ENCODE measurements at regions not wholly inside any gene's neighbourhood (a gene's known extent, or its start where the extent isn't known, plus 50 kb on each side); places are given as distances from the start of the nearest gene placed in this dataset.
A peak's percentile ranks its signal among the peaks of the same experiment; 100 is the strongest.

DNA sequence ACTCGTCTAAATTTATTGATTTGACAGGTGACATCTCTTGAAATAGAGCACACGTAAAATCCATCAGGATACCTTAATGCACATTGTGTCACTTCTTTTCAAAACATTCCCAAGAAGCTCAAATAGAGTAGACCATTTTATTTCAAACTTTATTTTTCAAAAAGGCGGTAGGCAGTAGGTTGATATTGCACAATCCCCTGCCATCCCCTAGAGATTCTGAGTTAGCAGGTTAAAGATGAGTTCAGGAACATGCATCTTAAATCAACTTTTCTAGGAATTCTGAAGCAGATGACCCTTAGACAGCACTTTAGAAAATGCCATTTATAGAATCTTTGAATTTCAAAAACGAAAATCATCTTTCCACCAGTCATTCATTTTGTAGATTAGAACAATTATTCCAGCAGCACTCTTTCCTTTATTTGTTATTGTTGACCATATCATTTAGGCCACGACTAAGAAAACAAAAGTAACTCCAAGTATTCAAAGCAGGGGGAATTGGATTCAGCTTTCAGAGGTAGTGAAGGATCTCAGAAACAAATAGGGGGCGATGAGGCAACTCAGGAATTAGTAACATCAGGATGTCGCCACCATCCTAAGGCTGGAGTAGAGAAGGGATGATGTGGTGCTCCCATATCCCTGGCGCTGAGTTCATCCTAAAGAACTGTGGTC is 198.2 kb upstream of the MCTP2 start:
- intact Hi-C loops (cut with micrococcal nuclease) = no loop called here
- in situ Hi-C loops (cut with MboI) = no loop called here
- H3K4me2 ChIP-seq (ENCODE audit: insufficient read depth, low read length) = no peak overlapping the region
- CTCF ChIA-PET (ENCODE audit: low intra/inter-chr PET ratio) = no interaction called here
- H2AFZ ChIP-seq (ENCODE audit: low read depth, low read length) = no peak overlapping the region
- no peaks in the 10 kb centered on the region for H3K36me3 ChIP-seq (ENCODE audit: control insufficient read depth, insufficient read depth, low read length)
- ATAC-seq (no peak), FAIRE-seq (no peak), DNase-seq (ENCODE audit: extremely low read depth in 1 of 4, low spot score in 3 of 4) (no peak)
- no peak overlapping the region for H3K9ac ChIP-seq (ENCODE audit: insufficient read depth in 1 of 2, low read depth in 2 of 2, low read length in 2 of 2)
- H3K9me3 ChIP-seq (replicated peaks; ENCODE audit: control insufficient read depth, insufficient read depth, low read depth, low read length) = no peaks in the 10 kb centered on the region
- no peaks in the 10 kb centered on the region for H3K9me1 ChIP-seq (ENCODE audit: control insufficient read depth, insufficient read depth, low read length)
- TF ChIP-seq CEBPG (CRISPR knock-in tag; IDR thresholded peaks at IDR 0.05) (no peak), CEBPG (tag; conservative IDR thresholded peaks at IDR 0.05 in 1 of 2, IDR thresholded peaks at IDR 0.05 in 1 of 2) (peak in 1 of 2 experiments; percentile 18; a peak in 1 of 4 replicates), TRIM28 (IDR thresholded peaks at IDR 0.05) (no peak)
- 0% methylated on average over 8 of the region's 8 CpGs for WGBS (ENCODE audit: insufficient coverage, low coverage, missing lambda C conversion rate)
- POLR2A ChIA-PET = no interaction called here
- no TSS peak for BruUV-seq (replicated peaks)
- H4K20me1 ChIP-seq (replicated peaks; ENCODE audit: control insufficient read depth, insufficient read depth, low read length) = no peaks in the 10 kb centered on the region
- no peak overlapping the region for H3K4me3 ChIP-seq
- H3K27me3 ChIP-seq (ENCODE audit: control insufficient read depth in 2 of 2, insufficient read depth in 2 of 2, low read length in 2 of 2) = no peaks in the 10 kb centered on the region
- no peaks in the 10 kb centered on the region for H3K79me2 ChIP-seq (ENCODE audit: control insufficient read depth, insufficient read depth, low read length)
- H3K4me1 ChIP-seq (replicated peaks in 1 of 2; ENCODE audit: control insufficient read depth in 2 of 2, insufficient read depth in 2 of 2, low read length in 2 of 2) = no peaks in the 10 kb centered on the region
- H3K27ac ChIP-seq (ENCODE audit: extremely low read depth, low read depth, low read length) = no peak overlapping the region

DNA sequence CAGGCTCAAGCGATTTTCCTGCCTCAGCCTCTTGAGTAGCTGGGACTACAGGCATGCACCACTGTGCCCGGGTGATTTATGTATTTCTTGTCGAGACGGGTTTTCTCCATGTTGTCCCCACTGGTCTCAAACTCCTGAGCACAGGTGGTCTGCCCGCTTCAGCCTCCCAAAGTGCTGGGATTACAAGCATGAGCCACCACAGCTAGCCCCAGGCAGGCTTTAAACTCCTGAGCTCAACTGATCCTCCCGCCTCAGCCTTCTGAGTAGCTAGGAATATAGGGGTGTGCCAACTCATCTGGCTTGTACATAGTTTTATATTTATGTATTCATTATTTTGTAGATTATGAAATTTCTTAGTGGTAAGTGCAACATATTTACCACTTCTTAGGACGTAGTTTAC is 198.8 kb upstream of the MCTP2 start:
- BruUV-seq (replicated peaks) = no TSS peak
- Histone ChIP-seq H3K27ac (ENCODE audit: extremely low read depth, low read depth, low read length) (no peak overlapping the region), H3K4me3 (no peak overlapping the region), H3K9ac (ENCODE audit: insufficient read depth in 1 of 2, low read depth in 2 of 2, low read length in 2 of 2) (no peak overlapping the region), H3K27me3 (ENCODE audit: control insufficient read depth in 2 of 2, insufficient read depth in 2 of 2, low read length in 2 of 2) (no peaks in the 10 kb centered on the region), H2AFZ (ENCODE audit: low read depth, low read length) (no peak overlapping the region), H3K36me3 (ENCODE audit: control insufficient read depth, insufficient read depth, low read length) (no peaks in the 10 kb centered on the region), H3K9me3 (replicated peaks; ENCODE audit: control insufficient read depth, insufficient read depth, low read depth, low read length) (no peaks in the 10 kb centered on the region), H3K4me2 (ENCODE audit: insufficient read depth, low read length) (no peak overlapping the region), H3K79me2 (ENCODE audit: control insufficient read depth, insufficient read depth, low read length) (no peaks in the 10 kb centered on the region), H3K4me1 (replicated peaks in 1 of 2; ENCODE audit: control insufficient read depth in 2 of 2, insufficient read depth in 2 of 2, low read length in 2 of 2) (no peaks in the 10 kb centered on the region), H3K9me1 (ENCODE audit: control insufficient read depth, insufficient read depth, low read length) (no peaks in the 10 kb centered on the region), H4K20me1 (replicated peaks; ENCODE audit: control insufficient read depth, insufficient read depth, low read length) (no peaks in the 10 kb centered on the region)
- FAIRE-seq (no peak), ATAC-seq (no peak), DNase-seq (ENCODE audit: extremely low read depth in 1 of 4, low spot score in 3 of 4) (no peak)
- intact Hi-C loops (cut with micrococcal nuclease) = no loop called here
- ChIA-PET CTCF (ENCODE audit: low intra/inter-chr PET ratio) (no interaction called here), POLR2A (no interaction called here)
- in situ Hi-C loops (cut with MboI) = no loop called here
- WGBS (ENCODE audit: insufficient coverage, low coverage, missing lambda C conversion rate) = 0% methylated on average over 7 of the region's 7 CpGs
- TF ChIP-seq TCF3 (CRISPR knock-in tag; IDR thresholded peaks at IDR 0.05) (no peak), BDP1 (IDR thresholded peaks at IDR 0.05; ENCODE audit: insufficient read depth, insufficient read length) (no peak), ATF1 (CRISPR knock-in tag; IDR thresholded peaks at IDR 0.05) (no peak), ATF1 (tag; IDR thresholded peaks at IDR 0.05) (no peak), NCOA1 (IDR thresholded peaks at IDR 0.05; ENCODE audit: low read depth) (no peak), KHSRP (IDR thresholded peaks at IDR 0.05) (no peak)
- TF ChIP-seq, protein P1, sequence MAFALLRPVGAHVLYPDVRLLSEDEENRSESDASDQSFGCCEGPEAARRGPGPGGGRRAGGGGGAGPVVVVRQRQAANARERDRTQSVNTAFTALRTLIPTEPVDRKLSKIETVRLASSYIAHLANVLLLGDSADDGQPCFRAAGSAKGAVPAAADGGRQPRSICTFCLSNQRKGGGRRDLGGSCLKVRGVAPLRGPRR (CRISPR knock-in tag; IDR thresholded peaks at IDR 0.05) = no peak
- TF ChIP-seq, protein P2, sequence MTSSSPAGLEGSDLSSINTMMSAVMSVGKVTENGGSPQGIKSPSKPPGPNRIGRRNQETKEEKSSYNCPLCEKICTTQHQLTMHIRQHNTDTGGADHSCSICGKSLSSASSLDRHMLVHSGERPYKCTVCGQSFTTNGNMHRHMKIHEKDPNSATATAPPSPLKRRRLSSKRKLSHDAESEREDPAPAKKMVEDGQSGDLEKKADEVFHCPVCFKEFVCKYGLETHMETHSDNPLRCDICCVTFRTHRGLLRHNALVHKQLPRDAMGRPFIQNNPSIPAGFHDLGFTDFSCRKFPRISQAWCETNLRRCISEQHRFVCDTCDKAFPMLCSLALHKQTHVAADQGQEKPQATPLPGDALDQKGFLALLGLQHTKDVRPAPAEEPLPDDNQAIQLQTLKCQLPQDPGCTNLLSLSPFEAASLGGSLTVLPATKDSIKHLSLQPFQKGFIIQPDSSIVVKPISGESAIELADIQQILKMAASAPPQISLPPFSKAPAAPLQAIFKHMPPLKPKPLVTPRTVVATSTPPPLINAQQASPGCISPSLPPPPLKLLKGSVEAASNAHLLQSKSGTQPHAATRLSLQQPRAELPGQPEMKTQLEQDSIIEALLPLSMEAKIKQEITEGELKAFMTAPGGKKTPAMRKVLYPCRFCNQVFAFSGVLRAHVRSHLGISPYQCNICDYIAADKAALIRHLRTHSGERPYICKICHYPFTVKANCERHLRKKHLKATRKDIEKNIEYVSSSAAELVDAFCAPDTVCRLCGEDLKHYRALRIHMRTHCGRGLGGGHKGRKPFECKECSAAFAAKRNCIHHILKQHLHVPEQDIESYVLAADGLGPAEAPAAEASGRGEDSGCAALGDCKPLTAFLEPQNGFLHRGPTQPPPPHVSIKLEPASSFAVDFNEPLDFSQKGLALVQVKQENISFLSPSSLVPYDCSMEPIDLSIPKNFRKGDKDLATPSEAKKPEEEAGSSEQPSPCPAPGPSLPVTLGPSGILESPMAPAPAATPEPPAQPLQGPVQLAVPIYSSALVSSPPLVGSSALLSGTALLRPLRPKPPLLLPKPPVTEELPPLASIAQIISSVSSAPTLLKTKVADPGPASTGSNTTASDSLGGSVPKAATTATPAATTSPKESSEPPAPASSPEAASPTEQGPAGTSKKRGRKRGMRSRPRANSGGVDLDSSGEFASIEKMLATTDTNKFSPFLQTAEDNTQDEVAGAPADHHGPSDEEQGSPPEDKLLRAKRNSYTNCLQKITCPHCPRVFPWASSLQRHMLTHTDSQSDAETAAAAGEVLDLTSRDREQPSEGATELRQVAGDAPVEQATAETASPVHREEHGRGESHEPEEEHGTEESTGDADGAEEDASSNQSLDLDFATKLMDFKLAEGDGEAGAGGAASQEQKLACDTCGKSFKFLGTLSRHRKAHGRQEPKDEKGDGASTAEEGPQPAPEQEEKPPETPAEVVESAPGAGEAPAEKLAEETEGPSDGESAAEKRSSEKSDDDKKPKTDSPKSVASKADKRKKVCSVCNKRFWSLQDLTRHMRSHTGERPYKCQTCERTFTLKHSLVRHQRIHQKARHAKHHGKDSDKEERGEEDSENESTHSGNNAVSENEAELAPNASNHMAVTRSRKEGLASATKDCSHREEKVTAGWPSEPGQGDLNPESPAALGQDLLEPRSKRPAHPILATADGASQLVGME (CRISPR knock-in tag; IDR thresholded peaks at IDR 0.05) = no peak

Data from K562 (cell line).